ENCODE measurements at regions not wholly inside any gene's neighbourhood (a gene's known extent, or its start where the extent isn't known, plus 50 kb on each side); places are given as distances from the start of the nearest gene placed in this dataset.

GRCh38 chr5:67963789-67964519 lies 251.6 kb upstream of the PIK3R1 start:
- Histone ChIP-seq H3K9ac (ENCODE audit: low read length) (no peak overlapping the region), H3K4me1 (ENCODE audit: control insufficient read depth in 1 of 2, insufficient read depth in 2 of 2, low read length in 2 of 2) (peaks cover 7 to 8% of the 10 kb centered on the region in 2 experiments; a peak in 2 of 4 replicates), H3K36me3 (ENCODE audit: control insufficient read depth in 1 of 2, insufficient read depth in 2 of 2, low read length in 2 of 2) (no peaks in the 10 kb centered on the region), H3K4me2 (ENCODE audit: low read length) (no peak overlapping the region), H2AFZ (ENCODE audit: low read depth, low read length, poor library complexity, severe bottlenecking) (no peak overlapping the region), H4K20me1 (ENCODE audit: insufficient read depth) (no peaks in the 10 kb centered on the region), H3K27ac (ENCODE audit: low read depth, low read length) (no peak overlapping the region), H3K9me3 (ENCODE audit: control insufficient read depth in 1 of 2, insufficient read depth in 1 of 2, low read depth in 1 of 2, low read length in 2 of 2) (no peaks in the 10 kb centered on the region), H3K79me2 (ENCODE audit: insufficient read depth, low read length) (no peaks in the 10 kb centered on the region), H3K9me2 (ENCODE audit: insufficient read depth) (no peaks in the 10 kb centered on the region), H3K27me3 (ENCODE audit: insufficient read depth, low read length) (peaks cover 12% of the 10 kb centered on the region; the same call in 1 of the 2 replicates), H3K4me3 (replicated peaks in 1 of 2; ENCODE audit: low read depth in 1 of 2, low read length in 2 of 2) (no peak overlapping the region)
- ATAC-seq: no peak
- intact Hi-C loops (cut with micrococcal nuclease): no loop called here
- RAD21 ChIA-PET (ENCODE audit: low non-redundant PET in 1 of 2, low total read pairs in 2 of 2, uncharacterized antibody in 2 of 2, unreplicated experiment in 2 of 2): no interaction called here
- no TSS peak for BruUV-seq (replicated peaks)
- CTCF ChIA-PET: no interaction called here
- no peak for TF ChIP-seq YY1 (IDR thresholded peaks at IDR 0.05; ENCODE audit: extremely low read depth, insufficient replicate concordance, low read depth, low read length)
- no peak for TF ChIP-seq SRF (IDR thresholded peaks at IDR 0.05; ENCODE audit: low read depth)
- no peak for TF ChIP-seq JUND (IDR thresholded peaks at IDR 0.05)
- DNase-seq (ENCODE audit: low read depth, low spot score): no peak
- POLR2A ChIA-PET: interaction anchor here (0.5 to 1.1 kb wide), 2 partner anchors 8 to 34 kb away, joined by 3 read pairs; no protein-coding TSS in a partner anchor

- no peak overlapping the region for H3K9ac ChIP-seq (ENCODE audit: low read length)
- H3K27me3 ChIP-seq (ENCODE audit: insufficient read depth, low read length): peaks cover 12% of the 10 kb centered on the region; the same call in 1 of the 2 replicates
- no peak overlapping the region for H3K4me2 ChIP-seq (ENCODE audit: low read length)
- TF ChIP-seq CTCF (IDR thresholded peaks at IDR 0.05 in 2 of 3, conservative IDR thresholded peaks at IDR 0.05 in 1 of 3; ENCODE audit: borderline replicate concordance in 1 of 3, insufficient read depth in 1 of 3, low read depth in 2 of 3, low read length in 2 of 3): no peak
- no peak for TF ChIP-seq TCF7L2 (IDR thresholded peaks at IDR 0.05; ENCODE audit: borderline replicate concordance, extremely low read depth, insufficient read depth, insufficient read length)
- TF ChIP-seq EZH2 (IDR thresholded peaks at IDR 0.05): no peak
- no peak for TF ChIP-seq JUND (IDR thresholded peaks at IDR 0.05)
- no peak for TF ChIP-seq ELF1 (IDR thresholded peaks at IDR 0.05; ENCODE audit: borderline replicate concordance, low read depth)
- no peak for TF ChIP-seq ZNF274 (IDR thresholded peaks at IDR 0.05; ENCODE audit: low read depth, low read length)
- TF ChIP-seq REST (IDR thresholded peaks at IDR 0.05; ENCODE audit: low read depth): no peak
- TF ChIP-seq MAX (IDR thresholded peaks at IDR 0.05): no peak
- no peak for TF ChIP-seq YY1 (IDR thresholded peaks at IDR 0.05; ENCODE audit: extremely low read depth, insufficient replicate concordance, low read depth, low read length)
- TF ChIP-seq EGR1 (IDR thresholded peaks at IDR 0.05; ENCODE audit: low read depth): no peak
- no peak for TF ChIP-seq ZFX (IDR thresholded peaks at IDR 0.05)
- TF ChIP-seq ATF3 (IDR thresholded peaks at IDR 0.05): no peak
- no peaks in the 10 kb centered on the region for H3K9me3 ChIP-seq (ENCODE audit: control insufficient read depth in 1 of 2, insufficient read depth in 1 of 2, low read depth in 1 of 2, low read length in 2 of 2)
- ATAC-seq (no peak), DNase-seq (ENCODE audit: low read depth, low spot score) (no peak)
- H3K27ac ChIP-seq (ENCODE audit: low read depth, low read length): no peak overlapping the region
- H3K79me2 ChIP-seq (ENCODE audit: insufficient read depth, low read length): no peaks in the 10 kb centered on the region
- intact Hi-C loops (cut with micrococcal nuclease): no loop called here
- no peaks in the 10 kb centered on the region for H4K20me1 ChIP-seq (ENCODE audit: insufficient read depth)
- no peak overlapping the region for H3K4me3 ChIP-seq (replicated peaks in 1 of 2; ENCODE audit: low read depth in 1 of 2, low read length in 2 of 2)
- H2AFZ ChIP-seq (ENCODE audit: low read depth, low read length, poor library complexity, severe bottlenecking): no peak overlapping the region
- ChIA-PET RAD21 (ENCODE audit: low non-redundant PET in 1 of 2, low total read pairs in 2 of 2, uncharacterized antibody in 2 of 2, unreplicated experiment in 2 of 2) (no interaction called here), CTCF (no interaction called here), POLR2A (no interaction called here)
- no TSS peak for BruUV-seq (replicated peaks)
- no peaks in the 10 kb centered on the region for H3K9me2 ChIP-seq (ENCODE audit: insufficient read depth)
- H3K4me1 ChIP-seq (ENCODE audit: control insufficient read depth in 1 of 2, insufficient read depth in 2 of 2, low read length in 2 of 2): peaks cover 7 to 8% of the 10 kb centered on the region in 2 experiments; a peak in 2 of 4 replicates
- H3K36me3 ChIP-seq (ENCODE audit: control insufficient read depth in 1 of 2, insufficient read depth in 2 of 2, low read length in 2 of 2): no peaks in the 10 kb centered on the region
Observed at GRCh38 chr5:67960939-67961338, 254.6 kb upstream of the PIK3R1 start.
